HepG2 (cell line): ENCODE measurements at regions not wholly inside any gene's neighbourhood (a gene's known extent, or its start where the extent isn't known, plus 50 kb on each side); places are given as distances from the start of the nearest gene placed in this dataset.

Source experiments
- ATAC-seq: fragments of 200-7000 bp; cut with Tn5 transposase; 3 replicates; pipeline ENCODE4 v1.9.1; 2020; ENCODE audit warnings: mild to moderate bottlenecking, moderate library complexity
- BruUV-seq: library from RNA; stranded (reverse); fragments of 400-500 nt; replicated peaks from 2 replicates; lab custom pipeline; 2021; lab: Mats Ljungman, UMichigan
- CTCF ChIA-PET: fragments of 300-600 bp; formaldehyde crosslinking; extraction: SDS; loops from one replicate; lab custom pipeline; 2021; ENCODE audit warnings: low total read pairs, inconsistent platforms, low intra/inter-chr PET ratio; lab: Yijun Ruan, JAX
- POLR2A ChIA-PET: fragments of 350-600 bp; sonication (Branson Sonifier 250); formaldehyde crosslinking; loops from one replicate; lab custom pipeline; 2020; ENCODE audit warnings: antibody characterized with exemption, inconsistent platforms; lab: Yijun Ruan, JAX
- DNase-seq: peaks from one replicate; pipeline ENCODE4 v3.0.0-alpha.2; 2015; ENCODE audit warnings: low spot score
- FAIRE-seq: peaks from 3 replicates; lab custom pipeline; 2011; peaks lifted over from hg19 to GRCh38; lab: Jason Lieb, UNC
- H2AFZ ChIP-seq: one replicate; pipeline ENCODE4 v1.6.1; 2011; ENCODE audit warnings: low read length, inconsistent platforms
- H3K27ac ChIP-seq: fragments of 300-600 bp; 3 replicates; pipeline ENCODE4 v1.8.0; 2011; ENCODE audit warnings: mixed run types, mild to moderate bottlenecking, mixed read lengths, low read length, inconsistent platforms; ENCODE audit not compliant: insufficient read depth; ENCODE audit errors: extremely low read length
- H3K27me3 ChIP-seq, 2 experiments: fragments of 200-600 bp in 1 of 2; 2 replicates in 1 of 2; 3 replicates in 1 of 2; pipeline versions ENCODE4 v1.6.0 to v1.8.0; 2011; ENCODE audit warnings: low read length in 2 of 2, mild to moderate bottlenecking in 2 of 2, moderate library complexity in 2 of 2, inconsistent platforms in 1 of 2; ENCODE audit not compliant: insufficient read depth in 2 of 2, control insufficient read depth in 1 of 2
- H3K36me3 ChIP-seq, 2 experiments: fragments of 200-600 bp in 1 of 2; replicated peaks in 1 of 2; 2 replicates in 1 of 2; 3 replicates in 1 of 2; pipeline versions ENCODE4 v1.5.1 to v1.8.0; 2011; ENCODE audit warnings: low read length in 2 of 2, inconsistent platforms in 1 of 2; ENCODE audit not compliant: insufficient read depth in 2 of 2, control insufficient read depth in 1 of 2
- H3K4me1 ChIP-seq: 2 replicates; pipeline ENCODE4 v1.5.1; 2012; ENCODE audit warnings: low read length, inconsistent platforms; ENCODE audit not compliant: insufficient read depth
- H3K4me2 ChIP-seq: 2 replicates; pipeline ENCODE4 v1.6.0; 2011; ENCODE audit warnings: low read depth, low read length, inconsistent platforms
- H3K4me3 ChIP-seq, 3 experiments: fragments of 200-600 bp in 1 of 3; sonication (generic), shearing (Covaris generic) in 1 of 3; replicated peaks in 1 of 3; 2 replicates each; pipeline ENCODE4 v1.5.1; 2011 to 2016; ENCODE audit warnings: low read length in 3 of 3, inconsistent platforms in 2 of 3, low read depth in 2 of 3, mild to moderate bottlenecking in 2 of 3, control low read depth in 1 of 3, mixed read lengths in 1 of 3; ENCODE audit not compliant: insufficient read depth in 1 of 3
- H3K79me2 ChIP-seq: one replicate; pipeline ENCODE4 v1.6.1; 2011; ENCODE audit warnings: low read length, inconsistent platforms; ENCODE audit not compliant: insufficient read depth
- H3K9ac ChIP-seq: 2 replicates; pipeline ENCODE4 v1.6.0; 2011; ENCODE audit warnings: mild to moderate bottlenecking, low read depth, low read length, inconsistent platforms; ENCODE audit not compliant: insufficient read depth
- H3K9me3 ChIP-seq: 2 replicates; pipeline ENCODE4 v1.5.1; 2012; ENCODE audit warnings: mild to moderate bottlenecking, low read length
- H4K20me1 ChIP-seq: 2 replicates; pipeline ENCODE4 v1.6.0; 2011; ENCODE audit warnings: inconsistent platforms, mild to moderate bottlenecking, low read length, moderate library complexity; ENCODE audit not compliant: insufficient read depth
- ARHGAP35 ChIP-seq: sonication (generic); formaldehyde crosslinking; IDR thresholded peaks from 2 replicates; pipeline ENCODE4 v1.9.0; 2022; ENCODE audit warnings: mild to moderate bottlenecking, inconsistent platforms, moderate library complexity, missing genetic modification reagents, borderline replicate concordance
- ETV5 ChIP-seq: IDR thresholded peaks from 2 replicates; pipeline ENCODE4 v1.6.1; 2018; ENCODE audit warnings: missing biosample characterization, missing genetic modification reagents, inconsistent platforms, borderline replicate concordance
- MBNL3 ChIP-seq: fragments of 250-450 bp; sonication (Bioruptor Pico); conservative IDR thresholded peaks from 2 replicates; pipeline ENCODE4 v1.8.0; 2022; ENCODE audit warnings: mild to moderate bottlenecking, inconsistent platforms
- PPARG ChIP-seq: conservative IDR thresholded peaks from 2 replicates; pipeline ENCODE4 v1.6.1; 2016; ENCODE audit warnings: missing biosample characterization, missing genetic modification reagents
- SAP130 ChIP-seq: IDR thresholded peaks from 2 replicates; pipeline ENCODE4 v1.6.1; 2016; ENCODE audit warnings: low read depth
- ZBTB7B ChIP-seq: sonication (generic); formaldehyde crosslinking; IDR thresholded peaks from 2 replicates; pipeline ENCODE4 v1.4.0; 2020; ENCODE audit warnings: missing genetic modification reagents
- ZFP36L2 ChIP-seq: sonication (generic); formaldehyde crosslinking; IDR thresholded peaks from 2 replicates; pipeline ENCODE4 v1.4.0; 2020; ENCODE audit warnings: missing genetic modification reagents
- ZNF251 ChIP-seq: sonication (generic); formaldehyde crosslinking; IDR thresholded peaks from 2 replicates; pipeline ENCODE4 v1.9.0; 2021; ENCODE audit warnings: mild to moderate bottlenecking, missing genetic modification reagents
- WGBS: methylation state at CpG from one replicate; pipeline ENCODE4 v1.1.6; 2017; ENCODE audit warnings: low lambda C conversion rate; 5-methylcytosine and 5-hydroxymethylcytosine counted together
- in situ Hi-C: cut with HindIII; loops from 2 replicates; pipeline ENCODE4 v1.10.0; 2017; ENCODE audit warnings: low pct_unique_long_range_greater_than_20kb; ENCODE audit not compliant: extremely low pct_ligation_motif_present
- intact Hi-C: fragments of 100-400 bp; cut with micrococcal nuclease; formaldehyde crosslinking; loops from one replicate; pipeline ENCODE4 v1.10.0; 2022; ENCODE audit not compliant: unreplicated experiment
- TF ChIP-seq, protein P1 (sequence below), 2 experiments: sonication (generic) in 1 of 2; formaldehyde crosslinking in 1 of 2; IDR thresholded peaks; 2 replicates each; pipeline versions ENCODE4 v1.6.1 to v1.9.0; 2014 to 2022; ENCODE audit warnings: antibody characterized with exemption in 1 of 2, borderline replicate concordance in 1 of 2, inconsistent platforms in 1 of 2, low read depth in 1 of 2, missing genetic modification reagents in 1 of 2
- TF ChIP-seq, protein P2 (sequence below): sonication (generic); formaldehyde crosslinking; IDR thresholded peaks from 2 replicates; pipeline ENCODE4 v1.5.1; 2020; ENCODE audit warnings: missing genetic modification reagents, mild to moderate bottlenecking, borderline replicate concordance
- TF ChIP-seq, protein P3 (sequence below): sonication (generic); formaldehyde crosslinking; IDR thresholded peaks from 2 replicates; pipeline ENCODE4 v1.4.0; 2020; ENCODE audit warnings: missing genetic modification reagents, borderline replicate concordance

DNA sequence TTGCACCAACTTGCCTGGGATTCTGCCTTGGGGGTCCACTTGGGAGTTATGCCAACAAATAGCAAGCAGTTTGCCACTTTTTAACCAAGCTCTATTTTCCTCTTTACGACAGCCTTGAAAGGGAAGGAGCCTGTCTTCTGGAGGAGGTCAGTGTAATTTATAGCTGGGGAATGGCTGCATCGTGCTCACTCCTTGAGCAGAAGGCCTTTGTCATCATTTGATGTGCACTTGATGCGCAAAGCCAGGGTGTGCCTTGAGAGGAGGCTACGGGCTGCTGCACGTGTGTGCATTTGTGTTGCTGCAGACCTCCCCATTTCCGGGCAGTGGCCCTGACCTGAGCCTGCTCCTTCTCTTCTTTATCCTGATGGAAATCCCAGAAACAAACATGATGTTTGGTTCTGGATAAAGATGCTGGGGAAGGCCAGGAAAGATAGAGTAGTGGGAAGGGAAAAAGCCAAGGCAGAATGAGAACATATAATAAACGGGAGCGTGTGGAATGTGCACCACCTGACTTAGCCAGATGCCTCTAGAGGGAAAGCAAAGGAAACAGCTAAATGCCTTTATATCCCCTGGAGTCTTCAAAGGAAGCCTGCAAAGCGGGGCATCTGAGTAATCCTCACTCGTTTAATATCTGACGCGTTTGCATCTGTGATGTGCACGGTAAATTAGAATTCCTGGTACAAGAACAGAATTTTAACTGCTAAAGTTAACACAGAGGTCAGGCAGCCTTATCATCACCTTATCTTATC, 68.3 kb upstream of the ZNF521 start (continued):
- TF ChIP-seq, protein P1, sequence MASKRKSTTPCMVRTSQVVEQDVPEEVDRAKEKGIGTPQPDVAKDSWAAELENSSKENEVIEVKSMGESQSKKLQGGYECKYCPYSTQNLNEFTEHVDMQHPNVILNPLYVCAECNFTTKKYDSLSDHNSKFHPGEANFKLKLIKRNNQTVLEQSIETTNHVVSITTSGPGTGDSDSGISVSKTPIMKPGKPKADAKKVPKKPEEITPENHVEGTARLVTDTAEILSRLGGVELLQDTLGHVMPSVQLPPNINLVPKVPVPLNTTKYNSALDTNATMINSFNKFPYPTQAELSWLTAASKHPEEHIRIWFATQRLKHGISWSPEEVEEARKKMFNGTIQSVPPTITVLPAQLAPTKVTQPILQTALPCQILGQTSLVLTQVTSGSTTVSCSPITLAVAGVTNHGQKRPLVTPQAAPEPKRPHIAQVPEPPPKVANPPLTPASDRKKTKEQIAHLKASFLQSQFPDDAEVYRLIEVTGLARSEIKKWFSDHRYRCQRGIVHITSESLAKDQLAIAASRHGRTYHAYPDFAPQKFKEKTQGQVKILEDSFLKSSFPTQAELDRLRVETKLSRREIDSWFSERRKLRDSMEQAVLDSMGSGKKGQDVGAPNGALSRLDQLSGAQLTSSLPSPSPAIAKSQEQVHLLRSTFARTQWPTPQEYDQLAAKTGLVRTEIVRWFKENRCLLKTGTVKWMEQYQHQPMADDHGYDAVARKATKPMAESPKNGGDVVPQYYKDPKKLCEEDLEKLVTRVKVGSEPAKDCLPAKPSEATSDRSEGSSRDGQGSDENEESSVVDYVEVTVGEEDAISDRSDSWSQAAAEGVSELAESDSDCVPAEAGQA (IDR thresholded peaks at IDR 0.05; ENCODE audit: low read depth): no peak
- TF ChIP-seq, protein P1 (CRISPR knock-in tag; IDR thresholded peaks at IDR 0.05; ENCODE audit: borderline replicate concordance): no peak
- TF ChIP-seq SAP130 (CRISPR knock-in tag): no peak
- TF ChIP-seq ZNF251 (CRISPR knock-in tag): no peak

DNA sequence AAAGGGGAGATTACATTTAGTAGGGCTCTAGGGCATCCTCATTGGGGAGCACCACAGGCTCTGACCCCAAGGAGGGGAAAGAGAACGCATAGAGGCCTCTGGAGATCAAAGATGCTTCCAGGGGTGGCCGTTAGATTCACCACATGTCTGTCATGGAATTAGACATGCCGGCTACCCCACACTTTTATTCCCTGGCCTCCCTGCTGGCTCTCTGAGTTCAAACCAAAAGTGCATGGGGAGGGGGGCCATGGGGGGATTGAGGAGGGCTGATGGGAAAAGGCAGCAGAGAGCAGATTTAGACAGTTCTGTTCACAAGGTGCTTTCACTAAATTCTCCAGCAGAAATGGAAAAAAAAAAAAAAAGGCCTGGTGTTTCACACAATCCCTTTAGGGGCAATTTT, 64.4 kb upstream of the ZNF521 start:
- H3K4me2 ChIP-seq: no peak overlapping the region
- DNase-seq: no peak
- H3K9ac ChIP-seq: no peak overlapping the region
- no TSS peak for BruUV-seq
- 9% methylated on average over 3 of the region's 3 CpGs for WGBS
- no peaks in the 10 kb centered on the region for H3K9me3 ChIP-seq
- H3K79me2 ChIP-seq: no peaks in the 10 kb centered on the region
- FAIRE-seq: no peak
- intact Hi-C loops (no loop called here), in situ Hi-C loops (no loop called here)
- no peak for ATAC-seq
- H3K4me1 ChIP-seq: no peaks in the 10 kb centered on the region
- peaks cover 0 to 4% of the 10 kb centered on the region in 2 experiments; a peak in 3 of 5 replicates for H3K27me3 ChIP-seq
- no peak overlapping the region for H2AFZ ChIP-seq
- H3K4me3 ChIP-seq: no peak overlapping the region
- no peaks in the 10 kb centered on the region for H4K20me1 ChIP-seq
- H3K36me3 ChIP-seq: no peaks in the 10 kb centered on the region
- ChIA-PET POLR2A (no interaction called here), CTCF (no interaction called here)
- H3K27ac ChIP-seq: no peak overlapping the region
- TF ChIP-seq PPARG: no peak
- TF ChIP-seq ZFP36L2 (CRISPR knock-in tag): no peak
- TF ChIP-seq, protein P2, sequence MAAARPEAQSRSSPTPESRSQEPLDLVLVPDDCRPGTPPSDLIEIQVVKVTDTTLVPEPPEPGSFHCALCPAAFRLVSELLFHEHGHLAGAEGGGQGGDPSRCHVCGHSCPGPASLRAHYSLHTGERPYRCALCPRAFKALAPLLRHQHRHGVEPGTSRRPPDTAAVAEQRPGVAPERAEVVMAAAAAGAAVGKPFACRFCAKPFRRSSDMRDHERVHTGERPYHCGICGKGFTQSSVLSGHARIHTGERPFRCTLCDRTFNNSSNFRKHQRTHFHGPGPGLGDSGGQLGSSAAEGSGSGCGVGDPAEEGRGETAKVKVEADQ: no peak
- TF ChIP-seq ARHGAP35 (CRISPR knock-in tag): no peak
- TF ChIP-seq, protein P3, sequence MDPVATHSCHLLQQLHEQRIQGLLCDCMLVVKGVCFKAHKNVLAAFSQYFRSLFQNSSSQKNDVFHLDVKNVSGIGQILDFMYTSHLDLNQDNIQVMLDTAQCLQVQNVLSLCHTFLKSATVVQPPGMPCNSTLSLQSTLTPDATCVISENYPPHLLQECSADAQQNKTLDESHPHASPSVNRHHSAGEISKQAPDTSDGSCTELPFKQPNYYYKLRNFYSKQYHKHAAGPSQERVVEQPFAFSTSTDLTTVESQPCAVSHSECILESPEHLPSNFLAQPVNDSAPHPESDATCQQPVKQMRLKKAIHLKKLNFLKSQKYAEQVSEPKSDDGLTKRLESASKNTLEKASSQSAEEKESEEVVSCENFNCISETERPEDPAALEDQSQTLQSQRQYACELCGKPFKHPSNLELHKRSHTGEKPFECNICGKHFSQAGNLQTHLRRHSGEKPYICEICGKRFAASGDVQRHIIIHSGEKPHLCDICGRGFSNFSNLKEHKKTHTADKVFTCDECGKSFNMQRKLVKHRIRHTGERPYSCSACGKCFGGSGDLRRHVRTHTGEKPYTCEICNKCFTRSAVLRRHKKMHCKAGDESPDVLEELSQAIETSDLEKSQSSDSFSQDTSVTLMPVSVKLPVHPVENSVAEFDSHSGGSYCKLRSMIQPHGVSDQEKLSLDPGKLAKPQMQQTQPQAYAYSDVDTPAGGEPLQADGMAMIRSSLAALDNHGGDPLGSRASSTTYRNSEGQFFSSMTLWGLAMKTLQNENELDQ (CRISPR knock-in tag): no peak
- no peak for TF ChIP-seq ETV5 (CRISPR knock-in tag)
- TF ChIP-seq ZBTB7B (CRISPR knock-in tag): no peak
- TF ChIP-seq MBNL3: no peak
